ENCODE measurements at regions not wholly inside any gene's neighbourhood (a gene's known extent, or its start where the extent isn't known, plus 50 kb on each side); places are given as distances from the start of the nearest gene placed in this dataset.

DNA sequence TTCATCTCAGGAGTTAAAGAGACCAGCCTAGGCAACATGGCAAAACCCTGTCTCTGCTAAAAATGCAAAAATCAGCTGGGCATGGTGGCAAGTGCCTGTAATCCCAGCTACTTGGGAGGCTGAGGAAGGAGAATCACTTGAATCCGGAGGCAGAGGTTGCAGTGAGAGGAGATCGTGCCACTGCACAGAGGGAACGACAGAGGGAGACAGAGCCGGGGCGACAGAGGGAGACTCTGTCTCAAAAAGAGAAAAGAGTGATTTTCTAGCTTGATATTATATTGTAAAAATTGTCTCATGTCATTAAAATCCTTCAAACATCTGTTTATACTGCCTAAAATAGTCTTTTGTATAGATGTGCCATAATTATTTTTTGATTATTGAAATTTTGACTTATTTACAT lies 225.4 kb upstream of the AGA start:
- ATAC-seq (no peak), DNase-seq (no peak)
- no peaks in the 10 kb centered on the region for H3K36me3 ChIP-seq (replicated peaks in 1 of 2; ENCODE audit: insufficient read depth in 1 of 2, low read depth in 2 of 2)
- intact Hi-C loops (cut with DNase I) = no loop called here
- no peaks in the 10 kb centered on the region for H3K4me1 ChIP-seq
- no peak overlapping the region for H3K4me3 ChIP-seq
- TF ChIP-seq POLR2A (IDR thresholded peaks at IDR 0.05) = no peak
- no peak for TF ChIP-seq CTCF (IDR thresholded peaks at IDR 0.05)
- WGBS, 2 donors = 69 to 73% methylated on average over 5 of the region's 5 CpGs
- H3K9me3 ChIP-seq = no peaks in the 10 kb centered on the region
- no peak overlapping the region for H3K27ac ChIP-seq
- no peaks in the 10 kb centered on the region for H3K27me3 ChIP-seq

DNA sequence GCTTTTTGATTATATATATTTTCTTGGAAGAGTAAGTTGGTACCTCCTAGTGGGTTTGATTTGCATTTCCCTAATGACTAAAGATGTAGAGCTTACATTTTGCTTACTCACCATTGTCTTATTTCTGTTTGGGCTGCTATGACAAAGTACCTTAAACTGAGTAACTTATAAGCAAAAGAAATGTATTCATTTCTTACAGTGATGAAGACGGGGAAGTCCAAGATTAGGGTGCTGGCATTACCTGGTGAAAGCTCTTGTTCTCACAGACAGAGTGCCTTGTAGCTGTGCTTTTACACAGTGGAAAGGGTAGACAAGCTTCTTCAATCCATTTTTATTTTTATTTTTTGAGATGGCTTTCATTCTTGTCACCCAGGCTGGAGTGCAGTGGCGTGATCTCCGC lies 229.2 kb upstream of the AGA start:
- WGBS, 2 donors = 96 to 100% methylated on average over 3 of the region's 3 CpGs
- Histone ChIP-seq H3K27ac (no peak overlapping the region), H3K4me1 (no peaks in the 10 kb centered on the region), H3K27me3 (no peaks in the 10 kb centered on the region), H3K9me3 (no peaks in the 10 kb centered on the region), H3K4me3 (no peak overlapping the region), H3K36me3 (replicated peaks in 1 of 2; ENCODE audit: insufficient read depth in 1 of 2, low read depth in 2 of 2) (no peaks in the 10 kb centered on the region)
- DNase-seq = no peak
- TF ChIP-seq POLR2A (IDR thresholded peaks at IDR 0.05) (no peak), CTCF (IDR thresholded peaks at IDR 0.05) (no peak)
- intact Hi-C loops (cut with DNase I) = no loop called here
- ATAC-seq = no peak

- no peaks in the 10 kb centered on the region for H3K9me3 ChIP-seq
- intact Hi-C loops (cut with DNase I) = no loop called here
- TF ChIP-seq CTCF (IDR thresholded peaks at IDR 0.05) = no peak
- no peak for TF ChIP-seq POLR2A (IDR thresholded peaks at IDR 0.05)
- no peak overlapping the region for H3K27ac ChIP-seq
- WGBS, 2 donors = 81 to 94% methylated on average over 2 of the region's 2 CpGs
- H3K4me3 ChIP-seq = no peak overlapping the region
- DNase-seq = no peak
- no peaks in the 10 kb centered on the region for H3K4me1 ChIP-seq
- no peak for ATAC-seq
- no peaks in the 10 kb centered on the region for H3K36me3 ChIP-seq (replicated peaks in 1 of 2; ENCODE audit: insufficient read depth in 1 of 2, low read depth in 2 of 2)
- H3K27me3 ChIP-seq = no peaks in the 10 kb centered on the region
These were observed 229.6 kb upstream of the AGA start for GRCh38 chr4:177671845-177672244.

- Histone ChIP-seq H3K4me1 (no peaks in the 10 kb centered on the region), H3K27ac (no peak overlapping the region), H3K27me3 (no peaks in the 10 kb centered on the region), H3K36me3 (replicated peaks in 1 of 2; ENCODE audit: insufficient read depth in 1 of 2, low read depth in 2 of 2) (no peaks in the 10 kb centered on the region), H3K9me3 (no peaks in the 10 kb centered on the region), H3K4me3 (no peak overlapping the region)
- DNase-seq (no peak), ATAC-seq (no peak)
- TF ChIP-seq CTCF (IDR thresholded peaks at IDR 0.05) (no peak), POLR2A (IDR thresholded peaks at IDR 0.05) (no peak)
- intact Hi-C loops (cut with DNase I) = no loop called here
- WGBS, 2 donors = 80 to 88% methylated on average over 3 of the region's 3 CpGs
These were observed 231.8 kb upstream of the AGA start for GRCh38 chr4:177673985-177674489.

DNA sequence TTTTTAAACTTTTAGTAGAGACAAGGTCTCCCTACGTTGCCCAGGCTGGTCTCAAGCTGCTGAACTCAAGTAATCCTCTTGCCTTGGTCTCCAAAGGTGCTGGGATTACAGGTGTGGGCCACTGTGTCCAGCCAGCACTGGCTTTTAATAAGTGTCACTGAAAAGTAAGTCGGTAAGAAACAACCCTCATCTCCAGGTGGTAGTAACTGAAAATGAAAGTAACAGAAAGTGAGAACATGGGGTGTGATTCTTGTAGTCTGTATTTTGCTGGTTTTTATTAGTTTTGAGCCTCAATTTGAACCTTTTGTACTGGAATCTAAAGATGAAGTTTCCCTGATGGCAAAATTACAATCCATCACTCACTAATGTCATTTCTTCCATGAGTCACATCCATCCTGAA lies 238.1 kb upstream of the AGA start:
- H3K27ac ChIP-seq = no peak overlapping the region
- no peak overlapping the region for H3K4me3 ChIP-seq
- DNase-seq = no peak
- intact Hi-C loops (cut with DNase I) = no loop called here
- H3K9me3 ChIP-seq = no peaks in the 10 kb centered on the region
- H3K27me3 ChIP-seq = no peaks in the 10 kb centered on the region
- no peaks in the 10 kb centered on the region for H3K36me3 ChIP-seq (replicated peaks in 1 of 2; ENCODE audit: insufficient read depth in 1 of 2, low read depth in 2 of 2)
- WGBS, 2 donors = 73 to 74% methylated on average over 2 of the region's 2 CpGs
- H3K4me1 ChIP-seq = no peaks in the 10 kb centered on the region
- no peak for ATAC-seq
- TF ChIP-seq CTCF (IDR thresholded peaks at IDR 0.05) (no peak), POLR2A (IDR thresholded peaks at IDR 0.05) (no peak)
